H1 (cell line): ENCODE measurements at regions not wholly inside any gene's neighbourhood (a gene's known extent, or its start where the extent isn't known, plus 50 kb on each side); places are given as distances from the start of the nearest gene placed in this dataset.

ENCODE experiments used
- CHD7 ChIP-seq: fragments of 300-600 bp; sonication (generic); IDR thresholded peaks from 2 replicates; pipeline ENCODE4 v1.7.1; 2012; ENCODE audit warnings: low read length, moderate library complexity, mild to moderate bottlenecking, inconsistent platforms; ENCODE audit not compliant: insufficient replicate concordance
- SIRT6 ChIP-seq: IDR thresholded peaks from one replicate; pipeline ENCODE4 v1.7.1; 2012; ENCODE audit warnings: low read length, inconsistent platforms

- TF ChIP-seq CHD7 (peak; percentile 46), SIRT6 (no peak)
Observed at GRCh38 chr7:120033114-120033513, 239.9 kb upstream of the KCND2 start (continued).
